ENCODE measurements at regions not wholly inside any gene's neighbourhood (a gene's known extent, or its start where the extent isn't known, plus 50 kb on each side); places are given as distances from the start of the nearest gene placed in this dataset.

- TF ChIP-seq ZNF24 (tag by site-specific recombination; IDR thresholded peaks at IDR 0.05) (no peak), ZNF394 (tag by site-specific recombination; IDR thresholded peaks at IDR 0.05; ENCODE audit: borderline replicate concordance) (no peak), ZNF214 (tag by site-specific recombination; IDR thresholded peaks at IDR 0.05; ENCODE audit: borderline replicate concordance) (no peak)
These were observed 175.7 kb upstream of the MXRA5 start (continued) for GRCh38 chrX:3522101-3522650.

- Histone ChIP-seq H3K9me3 (ENCODE audit: control insufficient read depth, insufficient read depth, low read depth, low read length) (no peaks in the 10 kb centered on the region), H3K36me3 (ENCODE audit: control insufficient read depth in 2 of 2, insufficient read depth in 1 of 2, low read length in 2 of 2) (no peaks in the 10 kb centered on the region), H3K27ac (ENCODE audit: extremely low read depth, low read depth, low read length) (no peak overlapping the region), H3K4me3 (ENCODE audit: low read depth, low read length) (no peak overlapping the region), H3K4me1 (ENCODE audit: control insufficient read depth, insufficient read depth, low read length) (no peaks in the 10 kb centered on the region)
- POLR2A ChIA-PET: no interaction called here
- TF ChIP-seq BCL11A (tag by site-specific recombination; IDR thresholded peaks at IDR 0.05; ENCODE audit: low read depth): no peak
- TF ChIP-seq YY1 (tag by site-specific recombination; IDR thresholded peaks at IDR 0.05): no peak
- no peak for TF ChIP-seq ZNF660 (tag by site-specific recombination; IDR thresholded peaks at IDR 0.05)
- no peak for TF ChIP-seq ZNF391 (tag by site-specific recombination; IDR thresholded peaks at IDR 0.05; ENCODE audit: borderline replicate concordance, low read depth)
- no peak for TF ChIP-seq ZNF623 (tag by site-specific recombination; IDR thresholded peaks at IDR 0.05)
- TF ChIP-seq ZNF513 (tag by site-specific recombination; IDR thresholded peaks at IDR 0.05): no peak
- TF ChIP-seq ZSCAN5A (tag by site-specific recombination; IDR thresholded peaks at IDR 0.05): no peak
- CTCF ChIA-PET: no interaction called here
These were observed 174.9 kb upstream of the MXRA5 start for GRCh38 chrX:3521396-3521795.

GRCh38 chrX:3520982-3521381 lies 174.5 kb upstream of the MXRA5 start:
- ChIA-PET CTCF (no interaction called here), POLR2A (no interaction called here)
- TF ChIP-seq ZNF223 (tag by site-specific recombination; IDR thresholded peaks at IDR 0.05) (no peak), ZNF335 (tag by site-specific recombination; conservative IDR thresholded peaks at IDR 0.05) (no peak), ZNF133 (tag by site-specific recombination; IDR thresholded peaks at IDR 0.05) (no peak), ZNF571 (tag by site-specific recombination; IDR thresholded peaks at IDR 0.05) (no peak), KLF1 (tag by site-specific recombination; IDR thresholded peaks at IDR 0.05) (no peak), ZNF184 (tag by site-specific recombination; IDR thresholded peaks at IDR 0.05) (no peak), SP7 (tag by site-specific recombination; IDR thresholded peaks at IDR 0.05) (no peak), MEIS1 (CRISPR knock-in tag; IDR thresholded peaks at IDR 0.05; ENCODE audit: borderline replicate concordance) (no peak), ZNF677 (tag by site-specific recombination; IDR thresholded peaks at IDR 0.05) (no peak), ZNF701 (tag by site-specific recombination; IDR thresholded peaks at IDR 0.05) (no peak), ZNF560 (tag by site-specific recombination; IDR thresholded peaks at IDR 0.05; ENCODE audit: borderline replicate concordance) (no peak), ZBTB21 (tag by site-specific recombination; IDR thresholded peaks at IDR 0.05) (no peak), ZXDB (tag by site-specific recombination; IDR thresholded peaks at IDR 0.05) (no peak)
- Histone ChIP-seq H3K4me1 (ENCODE audit: control insufficient read depth, insufficient read depth, low read length) (no peaks in the 10 kb centered on the region), H3K36me3 (ENCODE audit: control insufficient read depth in 2 of 2, insufficient read depth in 1 of 2, low read length in 2 of 2) (no peaks in the 10 kb centered on the region), H3K4me3 (ENCODE audit: low read depth, low read length) (no peak overlapping the region), H3K27ac (ENCODE audit: extremely low read depth, low read depth, low read length) (no peak overlapping the region), H3K9me3 (ENCODE audit: control insufficient read depth, insufficient read depth, low read depth, low read length) (no peaks in the 10 kb centered on the region)
